ENCODE measurements at regions not wholly inside any gene's neighbourhood (a gene's known extent, or its start where the extent isn't known, plus 50 kb on each side); places are given as distances from the start of the nearest gene placed in this dataset.

GRCh38 chr1:88210103-88210787 lies 473.8 kb upstream of the PKN2 start:
- TF ChIP-seq EZH2 (IDR thresholded peaks at IDR 0.05; ENCODE audit: borderline replicate concordance, low read depth, low read length, poor library complexity, severe bottlenecking) (no peak), CTCF (conservative IDR thresholded peaks at IDR 0.05; ENCODE audit: low read depth, low read length) (no peak)
- H3K36me3 ChIP-seq (ENCODE audit: insufficient read depth, low read length, poor library complexity, severe bottlenecking) = no peaks in the 10 kb centered on the region
- H3K27me3 ChIP-seq (replicated peaks; ENCODE audit: insufficient read depth, low read depth, low read length, poor library complexity) = no peaks in the 10 kb centered on the region
- no peak overlapping the region for H3K27ac ChIP-seq (ENCODE audit: low read depth, low read length, poor library complexity, severe bottlenecking)
- H3K9me3 ChIP-seq (ENCODE audit: low read depth, low read length, poor library complexity, severe bottlenecking) = no peaks in the 10 kb centered on the region
- intact Hi-C loops (cut with micrococcal nuclease; ENCODE audit: unreplicated experiment) = no loop called here
- CTCF ChIA-PET = no interaction called here
- no TSS peak for BruUV-seq (replicated peaks)
- H3K4me3 ChIP-seq (ENCODE audit: low read depth, low read length, poor library complexity, severe bottlenecking) = no peak overlapping the region
- POLR2A ChIA-PET (ENCODE audit: low non-redundant PET) = no interaction called here
- DNase-seq (ENCODE audit: low spot score) = no peak
- H3K4me1 ChIP-seq (ENCODE audit: insufficient read depth, low read length, poor library complexity, severe bottlenecking) = no peaks in the 10 kb centered on the region

- no peak for TF ChIP-seq EZH2 (IDR thresholded peaks at IDR 0.05; ENCODE audit: borderline replicate concordance, low read depth, low read length, poor library complexity, severe bottlenecking)
- TF ChIP-seq CTCF (conservative IDR thresholded peaks at IDR 0.05; ENCODE audit: low read depth, low read length) = peak; percentile 28; the same call in 1 of the 2 replicates
- intact Hi-C loops (cut with micrococcal nuclease; ENCODE audit: unreplicated experiment) = no loop called here
- H3K27ac ChIP-seq (ENCODE audit: low read depth, low read length, poor library complexity, severe bottlenecking) = no peak overlapping the region
- BruUV-seq (replicated peaks) = no TSS peak
- H3K9me3 ChIP-seq (ENCODE audit: low read depth, low read length, poor library complexity, severe bottlenecking) = no peaks in the 10 kb centered on the region
- H3K27me3 ChIP-seq (replicated peaks; ENCODE audit: insufficient read depth, low read depth, low read length, poor library complexity) = no peaks in the 10 kb centered on the region
- ChIA-PET CTCF (no interaction called here), POLR2A (ENCODE audit: low non-redundant PET) (no interaction called here)
- DNase-seq (ENCODE audit: low spot score) = peak; percentile 66
- peaks cover 3% of the 10 kb centered on the region for H3K4me1 ChIP-seq (ENCODE audit: insufficient read depth, low read length, poor library complexity, severe bottlenecking)
- no peak overlapping the region for H3K4me3 ChIP-seq (ENCODE audit: low read depth, low read length, poor library complexity, severe bottlenecking)
- H3K36me3 ChIP-seq (ENCODE audit: insufficient read depth, low read length, poor library complexity, severe bottlenecking) = no peaks in the 10 kb centered on the region
Observed at GRCh38 chr1:88216441-88216840, 467.6 kb upstream of the PKN2 start.

- no peaks in the 10 kb centered on the region for H3K27me3 ChIP-seq (replicated peaks; ENCODE audit: insufficient read depth, low read depth, low read length, poor library complexity)
- BruUV-seq (replicated peaks) = no TSS peak
- H3K4me1 ChIP-seq (ENCODE audit: insufficient read depth, low read length, poor library complexity, severe bottlenecking) = peaks cover 3% of the 10 kb centered on the region
- POLR2A ChIA-PET (ENCODE audit: low non-redundant PET) = no interaction called here
- no peak for DNase-seq (ENCODE audit: low spot score)
- H3K27ac ChIP-seq (ENCODE audit: low read depth, low read length, poor library complexity, severe bottlenecking) = no peak overlapping the region
- CTCF ChIA-PET = no interaction called here
- no peak overlapping the region for H3K4me3 ChIP-seq (ENCODE audit: low read depth, low read length, poor library complexity, severe bottlenecking)
- no peaks in the 10 kb centered on the region for H3K9me3 ChIP-seq (ENCODE audit: low read depth, low read length, poor library complexity, severe bottlenecking)
- intact Hi-C loops (cut with micrococcal nuclease; ENCODE audit: unreplicated experiment) = no loop called here
- no peaks in the 10 kb centered on the region for H3K36me3 ChIP-seq (ENCODE audit: insufficient read depth, low read length, poor library complexity, severe bottlenecking)
- TF ChIP-seq CTCF (conservative IDR thresholded peaks at IDR 0.05; ENCODE audit: low read depth, low read length) (no peak), EZH2 (IDR thresholded peaks at IDR 0.05; ENCODE audit: borderline replicate concordance, low read depth, low read length, poor library complexity, severe bottlenecking) (no peak)
Observed at GRCh38 chr1:88217386-88217785, 466.7 kb upstream of the PKN2 start.

Measured in A673 (cell line).